Psoas muscle (tissue), 7 donors: ENCODE measurements at regions not wholly inside any gene's neighbourhood (a gene's known extent, or its start where the extent isn't known, plus 50 kb on each side); places are given as distances from the start of the nearest gene placed in this dataset.

ENCODE experiments used
- ATAC-seq, 4 donors: fragments of 200-7000 bp; cut with Tn5 transposase; one replicate each; pipeline ENCODE4 v1.9.1; 2020; ENCODE audit warnings: moderate library complexity in 3 of 4, mild to moderate bottlenecking in 2 of 4
- DNase-seq, 2 donors: peaks; one replicate each; pipeline ENCODE4 v3.0.0-alpha.2; 2020
- H3K27ac ChIP-seq: fragments of 200-600 bp; one replicate; pipeline ENCODE4 v1.8.0; 2022
- H3K27me3 ChIP-seq, 3 donors: fragments of 200-600 bp in 1 of 3; one replicate each; pipeline versions ENCODE4 v1.6.1 to v1.8.0; 2013 to 2022; ENCODE audit warnings: low read length in 2 of 3, mild to moderate bottlenecking in 2 of 3, moderate library complexity in 1 of 3; ENCODE audit not compliant: insufficient read depth in 3 of 3
- H3K36me3 ChIP-seq, 2 donors: fragments of 200-600 bp in 1 of 2; one replicate each; pipeline versions ENCODE4 v1.6.1 to v1.8.0; 2013 to 2022; ENCODE audit warnings: low read depth in 1 of 2, mild to moderate bottlenecking in 1 of 2, moderate library complexity in 1 of 2; ENCODE audit not compliant: insufficient read depth in 1 of 2
- H3K4me1 ChIP-seq: fragments of 200-600 bp; one replicate; pipeline ENCODE4 v1.8.0; 2022
- H3K4me3 ChIP-seq: fragments of 200-600 bp; one replicate; pipeline ENCODE4 v1.8.0; 2022; ENCODE audit warnings: mild to moderate bottlenecking
- H3K9me3 ChIP-seq: fragments of 200-600 bp; one replicate; pipeline ENCODE4 v1.8.0; 2022
- CTCF ChIP-seq: fragments of 200-600 bp; IDR thresholded peaks from one replicate; pipeline ENCODE4 v1.8.0; 2022; ENCODE audit warnings: antibody characterized with exemption
- whole genome bisulfite sequencing, 3 donors: extraction: QIAGEN DNeasy Blood & Tissue Kit; methylation state at CpG; one replicate each; pipeline versions ENCODE4 v1.1.6 to v1.1.7; 2013; 5-methylcytosine and 5-hydroxymethylcytosine counted together
- intact Hi-C, 2 donors: fragments of 100-400 bp; cut with DNase I; formaldehyde crosslinking; loops; one replicate each; pipeline versions ENCODE4 v1.11.0 to v1.14.2; 2022
- donor health status: healthy with polysubstance abuse.
- donor health status: DM: no; HTN: no; CAD: no; lungs with moderate emphysema.
- donor health status: Bipolar disorder and iron deficiency.
- donor health status: healthy.
- donor health status: DM: yes; HTN: yes; CAD: no.
- donor health status: DM: no; HTN: no; CAD: no.
- donor health status: DM: yes; HTN: yes; CAD: no.

DNA sequence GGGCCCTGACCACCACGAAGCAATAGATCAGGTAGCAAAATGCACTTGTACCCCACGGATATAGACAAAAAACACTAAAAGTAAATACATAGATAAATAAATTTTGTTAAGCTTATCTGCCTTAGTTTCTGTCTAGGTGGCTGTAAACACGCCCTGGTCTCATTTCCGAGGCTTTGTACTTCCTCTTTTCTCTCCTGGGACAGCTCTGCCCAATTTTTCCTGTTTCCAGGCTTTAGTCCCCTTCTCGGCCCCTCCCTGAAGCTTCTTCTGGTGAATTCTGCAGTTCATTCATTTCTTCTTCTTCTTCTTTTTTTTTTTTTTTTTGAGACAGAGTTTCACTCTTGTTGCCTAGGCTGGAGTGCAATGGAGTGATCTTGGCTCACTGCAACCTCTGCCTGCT is 73.4 kb upstream of the STOX2 start:
- no peak overlapping the region for H3K27ac ChIP-seq
- no peak for TF ChIP-seq CTCF
- H3K4me1 ChIP-seq, result no peaks in the 10 kb centered on the region
- H3K36me3 ChIP-seq, result no peaks in the 10 kb centered on the region
- WGBS, 3 donors, result 67 to 75% (median 75%) methylated on average over 5 of the region's 5 CpGs
- intact Hi-C loops, result no loop called here
- no peaks in the 10 kb centered on the region for H3K9me3 ChIP-seq
- ATAC-seq (no peak), DNase-seq (no peak)
- H3K4me3 ChIP-seq, result no peak overlapping the region
- H3K27me3 ChIP-seq, result peaks cover 0 to 1% (median 0%) of the 10 kb centered on the region in 3 donors

DNA sequence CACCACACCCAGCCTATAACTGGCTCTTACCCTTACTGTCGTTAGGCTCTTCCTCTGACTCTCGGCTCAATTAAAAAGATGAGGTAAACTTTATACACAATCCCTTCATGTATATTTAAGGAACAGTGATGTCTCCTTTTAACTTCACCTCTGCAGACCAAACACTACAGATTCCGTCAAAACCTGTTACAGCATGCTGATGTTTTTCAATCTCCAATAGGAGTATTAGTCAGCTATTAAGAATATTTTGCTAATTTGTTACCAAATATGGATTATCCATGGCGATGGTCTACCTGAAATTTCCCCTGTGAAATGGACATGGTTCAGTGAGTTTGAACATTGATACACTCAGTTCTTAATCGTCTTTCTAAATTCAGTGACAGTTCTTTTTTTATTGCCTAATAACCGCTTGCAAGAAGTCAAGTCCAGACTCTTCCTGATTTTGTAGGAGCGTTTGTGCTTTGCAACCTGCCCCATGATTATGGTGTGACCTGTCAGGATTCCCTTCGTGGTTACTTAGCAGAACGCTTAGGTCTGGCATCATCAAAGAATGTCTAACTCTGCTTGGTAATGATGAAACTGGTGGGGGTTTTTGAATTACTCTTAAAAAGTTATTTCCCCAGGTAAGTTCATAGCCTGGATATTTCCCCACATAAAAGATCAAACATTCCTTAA is 72.2 kb upstream of the STOX2 start:
- 83 to 89% (median 88%) methylated on average over 9 of the region's 9 CpGs for WGBS, 3 donors
- no peaks in the 10 kb centered on the region for H3K4me1 ChIP-seq
- H3K9me3 ChIP-seq, result no peaks in the 10 kb centered on the region
- intact Hi-C loops, result no loop called here
- no peak for TF ChIP-seq CTCF
- no peak overlapping the region for H3K4me3 ChIP-seq
- no peak for ATAC-seq
- no peak overlapping the region for H3K27ac ChIP-seq
- no peaks in the 10 kb centered on the region for H3K36me3 ChIP-seq
- no peak for DNase-seq
- H3K27me3 ChIP-seq, result peaks cover 0 to 1% (median 0%) of the 10 kb centered on the region in 3 donors

DNA sequence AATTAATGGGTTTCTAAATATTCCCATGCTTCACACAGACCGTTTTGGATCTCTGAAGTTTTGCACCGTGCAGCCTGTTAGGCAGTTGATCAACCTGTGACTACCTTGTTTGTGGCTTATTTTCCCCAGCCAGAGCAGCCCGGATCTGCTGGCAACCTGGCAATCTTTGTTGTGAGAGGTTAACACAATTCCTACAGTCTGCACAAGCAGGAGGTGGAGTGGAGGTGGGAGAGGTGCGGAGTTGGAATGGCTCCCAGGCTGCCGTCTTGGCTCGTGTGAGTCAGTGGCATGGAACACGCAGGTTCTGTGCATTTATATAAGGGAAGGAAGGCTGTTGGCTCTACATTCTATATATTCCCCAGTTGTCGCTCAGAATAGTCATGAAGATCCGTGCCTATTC is 70.9 kb upstream of the STOX2 start:
- TF ChIP-seq CTCF, result no peak
- Histone ChIP-seq H3K4me3 (no peak overlapping the region), H3K27me3 (peaks cover 0 to 1% (median 0%) of the 10 kb centered on the region in 3 donors), H3K27ac (no peak overlapping the region), H3K4me1 (no peaks in the 10 kb centered on the region), H3K9me3 (no peaks in the 10 kb centered on the region), H3K36me3 (no peaks in the 10 kb centered on the region)
- ATAC-seq, result no peak
- no peak for DNase-seq
- intact Hi-C loops, result no loop called here
- 64 to 74% (median 74%) methylated on average over 9 of the region's 9 CpGs for WGBS, 3 donors

GRCh38 chr4:183837222-183837621 is 67.9 kb upstream of the STOX2 start:
- intact Hi-C loops, result loop anchor here (5.0 kb wide), 2 partner anchors 330 to 415 kb away; no protein-coding TSS in a partner anchor

More at GRCh38 chr4:183837222-183837621, 67.9 kb upstream of the STOX2 start:
- no peaks in the 10 kb centered on the region for H3K36me3 ChIP-seq
- no peaks in the 10 kb centered on the region for H3K9me3 ChIP-seq
- no peak overlapping the region for H3K27ac ChIP-seq
- no peaks in the 10 kb centered on the region for H3K4me1 ChIP-seq
- H3K4me3 ChIP-seq, result no peak overlapping the region
- TF ChIP-seq CTCF, result no peak
- DNase-seq, result no peak
- 80 to 90% (median 88%) methylated on average over 5 of the region's 5 CpGs for WGBS, 3 donors
- H3K27me3 ChIP-seq, result peaks cover 0 to 1% (median 0%) of the 10 kb centered on the region in 3 donors
- no peak for ATAC-seq
